ENCODE measurements at regions not wholly inside any gene's neighbourhood (a gene's known extent, or its start where the extent isn't known, plus 50 kb on each side); places are given as distances from the start of the nearest gene placed in this dataset.

DNA sequence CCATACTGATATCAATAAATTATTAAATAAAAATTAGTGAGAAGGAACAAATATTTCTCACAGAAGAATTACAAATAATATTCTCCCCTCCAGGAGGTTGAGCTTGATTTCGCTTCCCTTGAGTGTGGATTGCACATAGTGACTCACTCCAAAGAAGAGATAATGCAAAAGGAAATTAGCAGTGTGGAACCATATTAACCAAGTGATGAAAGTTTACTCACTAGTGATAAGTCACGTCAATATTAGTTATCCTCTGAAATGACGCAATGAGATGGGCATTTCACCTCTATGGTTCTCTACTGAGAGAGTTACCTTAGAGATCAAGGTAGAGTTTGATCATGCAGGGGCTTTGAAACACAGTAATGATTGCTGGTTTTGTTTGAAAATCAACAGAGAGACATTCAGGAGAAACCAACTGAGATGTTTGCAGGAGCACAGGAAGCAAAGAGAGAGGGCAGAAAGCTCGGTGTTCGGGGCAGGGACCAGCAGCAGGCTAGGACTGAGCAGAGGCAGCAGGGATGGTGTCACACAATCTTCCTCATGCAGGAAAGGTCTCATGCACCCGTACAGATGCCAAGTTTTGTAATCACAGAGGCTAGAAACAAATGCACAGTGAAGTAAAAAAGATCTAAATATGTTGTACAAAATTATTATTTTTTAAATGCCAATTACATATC, 634.5 kb downstream of the QKI start:
- TF ChIP-seq CTCF (IDR thresholded peaks at IDR 0.05; ENCODE audit: low read length): no peak
- TF ChIP-seq EZH2phosphoT487 (IDR thresholded peaks at IDR 0.05; ENCODE audit: low read length): no peak
- no peak for TF ChIP-seq EZH2 (optimal IDR thresholded peaks at IDR 0.05; ENCODE audit: low read depth, low read length)

Data from MM.1S (cell line).